LoVo (cell line): ENCODE measurements at regions not wholly inside any gene's neighbourhood (a gene's known extent, or its start where the extent isn't known, plus 50 kb on each side); places are given as distances from the start of the nearest gene placed in this dataset.
"Not testable (repeated sequence)": the region's sequence is repeated elsewhere in the genome, so short reads cannot be mapped to it uniquely, and the experiment has no call there.

Experiments used
- DNase-seq: peaks from one replicate; pipeline ENCODE4 v3.0.0-alpha.2; 2016; ENCODE audit warnings: low spot score

- no peak for DNase-seq
These were observed 404.8 kb downstream of the EPHA5 start for GRCh38 chr4:65265526-65265925.

- DNase-seq = no peak
These were observed 411.0 kb downstream of the EPHA5 start for GRCh38 chr4:65259296-65259695.

GRCh38 chr4:65250916-65251315 lies 419.4 kb downstream of the EPHA5 start:
- no peak for DNase-seq

GRCh38 chr4:65249111-65249510 lies 421.2 kb downstream of the EPHA5 start:
- no peak for DNase-seq

- no peak for DNase-seq
These were observed 428.0 kb downstream of the EPHA5 start for GRCh38 chr4:65242156-65242846.

- DNase-seq = no peak
These were observed 428.9 kb downstream of the EPHA5 start for GRCh38 chr4:65241257-65241997.

- DNase-seq = no peak
These were observed 436.2 kb downstream of the EPHA5 start for GRCh38 chr4:65234061-65234460.

GRCh38 chr4:65227628-65228027 lies 442.7 kb downstream of the EPHA5 start:
- no peak for DNase-seq

- DNase-seq = no peak
These were observed 446.7 kb downstream of the EPHA5 start for GRCh38 chr4:65223601-65224000.

- DNase-seq = not testable (repeated sequence)
These were observed 447.2 kb downstream of the EPHA5 start for GRCh38 chr4:65223074-65223473.

GRCh38 chr4:65217179-65217578 lies 453.1 kb downstream of the EPHA5 start:
- DNase-seq = no peak

- no peak for DNase-seq
These were observed 467.4 kb downstream of the EPHA5 start for GRCh38 chr4:65202853-65203236.

- DNase-seq = no peak
These were observed 468.0 kb downstream of the EPHA5 start for GRCh38 chr4:65202165-65202852.

- DNase-seq = no peak
These were observed 474.6 kb downstream of the EPHA5 start for GRCh38 chr4:65195666-65196065.

- no peak for DNase-seq
These were observed 475.3 kb downstream of the EPHA5 start for GRCh38 chr4:65195002-65195401.

- no peak for DNase-seq
These were observed 476.3 kb downstream of the EPHA5 start for GRCh38 chr4:65193985-65194384.

GRCh38 chr4:65190780-65191179 lies 479.5 kb downstream of the EPHA5 start:
- no peak for DNase-seq

- DNase-seq = no peak
These were observed 494.7 kb downstream of the EPHA5 start for GRCh38 chr4:65175585-65175984.

GRCh38 chr4:65170768-65171514 lies 499.3 kb downstream of the EPHA5 start:
- DNase-seq = no peak

GRCh38 chr4:65167719-65168118 lies 502.6 kb downstream of the EPHA5 start:
- DNase-seq = no peak

GRCh38 chr4:65152205-65152604 lies 518.1 kb downstream of the EPHA5 start:
- DNase-seq = no peak

GRCh38 chr4:65139998-65140397 lies 530.3 kb downstream of the EPHA5 start:
- no peak for DNase-seq
